GM12864 (cell line): ENCODE measurements at regions not wholly inside any gene's neighbourhood (a gene's known extent, or its start where the extent isn't known, plus 50 kb on each side); places are given as distances from the start of the nearest gene placed in this dataset.

Experiments used
- DNase-seq: peaks from one replicate; pipeline ENCODE4 v3.0.0-alpha.2; 2011; ENCODE audit warnings: low read depth
- H3K4me3 ChIP-seq: 2 replicates; pipeline ENCODE4 v1.5.1; 2011; ENCODE audit warnings: mild to moderate bottlenecking, low read depth, low read length, control low read depth
- CTCF ChIP-seq: IDR thresholded peaks from 2 replicates; pipeline ENCODE4 v1.5.1; 2011; ENCODE audit warnings: low read depth, mild to moderate bottlenecking, moderate library complexity, low read length, control low read depth, inconsistent platforms; ENCODE audit errors: missing control alignments

- no peak overlapping the region for H3K4me3 ChIP-seq
- no peak for TF ChIP-seq CTCF
- DNase-seq: no peak
Measured at GRCh38 chr20:23152308-23152892, 66.3 kb upstream of the CD93 start.

GRCh38 chr20:23151885-23152284 is 65.8 kb upstream of the CD93 start:
- DNase-seq: no peak
- TF ChIP-seq CTCF: no peak
- no peak overlapping the region for H3K4me3 ChIP-seq

GRCh38 chr20:23151008-23151703 is 65.0 kb upstream of the CD93 start:
- no peak for TF ChIP-seq CTCF
- no peak overlapping the region for H3K4me3 ChIP-seq
- no peak for DNase-seq

- TF ChIP-seq CTCF: no peak
- DNase-seq: no peak
Measured at GRCh38 chr20:23150304-23151007, 64.3 kb upstream of the CD93 start.

GRCh38 chr20:23149623-23150279 is 63.6 kb upstream of the CD93 start:
- no peak overlapping the region for H3K4me3 ChIP-seq
- no peak for DNase-seq
- TF ChIP-seq CTCF: no peak

More at GRCh38 chr20:23150304-23151007, 64.3 kb upstream of the CD93 start:
- no peak overlapping the region for H3K4me3 ChIP-seq

- H3K4me3 ChIP-seq: no peak overlapping the region
- TF ChIP-seq CTCF: no peak
- DNase-seq: no peak
Measured at GRCh38 chr20:23148731-23149570, 62.8 kb upstream of the CD93 start.
